ENCODE measurements at regions not wholly inside any gene's neighbourhood (a gene's known extent, or its start where the extent isn't known, plus 50 kb on each side); places are given as distances from the start of the nearest gene placed in this dataset.

- no peak for TF ChIP-seq CTCF (conservative IDR thresholded peaks at IDR 0.05 in 1 of 2, IDR thresholded peaks at IDR 0.05 in 1 of 2; ENCODE audit: low read depth in 1 of 2, low read length in 2 of 2)
- no peak for TF ChIP-seq EZH2 (IDR thresholded peaks at IDR 0.05; ENCODE audit: low read length, missing control alignments)
These were observed 127.6 kb upstream of the TNRC6C start for GRCh38 chr17:77830816-77831473.
